Vagina (tissue), 2 donors: ENCODE measurements at regions not wholly inside any gene's neighbourhood (a gene's known extent, or its start where the extent isn't known, plus 50 kb on each side); places are given as distances from the start of the nearest gene placed in this dataset.
"Not testable (repeated sequence)": the region's sequence is repeated elsewhere in the genome, so short reads cannot be mapped to it uniquely, and the experiment has no call there.

Source experiments
- DNase-seq, 2 donors: peaks; one replicate each; pipeline ENCODE4 v3.0.0-alpha.2; 2017; ENCODE audit errors: extremely low spot score in 2 of 2
- H3K27ac ChIP-seq: fragments of 200-600 bp; sonication (generic); one replicate; pipeline ENCODE4 v1.5.1; 2019
- H3K27me3 ChIP-seq: fragments of 200-600 bp; sonication (generic); one replicate; pipeline ENCODE4 v1.5.1; 2019
- H3K36me3 ChIP-seq, 2 donors: fragments of 200-600 bp; sonication (generic); one replicate each; pipeline ENCODE4 v1.5.1; 2017 to 2019
- H3K4me1 ChIP-seq: fragments of 200-600 bp; sonication (generic); one replicate; pipeline ENCODE4 v1.5.1; 2019
- H3K4me3 ChIP-seq, 2 donors: fragments of 200-600 bp; sonication (generic); 1 replicate in 1 of 2; 2 replicates in 1 of 2; pipeline ENCODE4 v1.5.1; 2016 to 2019
- H3K9me3 ChIP-seq: fragments of 200-600 bp; sonication (generic); one replicate; pipeline ENCODE4 v1.5.1; 2019
- CTCF ChIP-seq, 3 experiments: fragments of 450-650 bp in 2 of 3; fragments of 200-600 bp in 1 of 3; sonication (generic) in 1 of 3; IDR thresholded peaks; one replicate each; pipeline ENCODE4 v1.5.1; 2017 to 2019; ENCODE audit warnings: antibody characterized with exemption in 3 of 3, mild to moderate bottlenecking in 2 of 3, moderate library complexity in 2 of 3
- POLR2A ChIP-seq, 2 donors: fragments of 450-650 bp; IDR thresholded peaks; one replicate each; pipeline ENCODE4 v1.6.1; 2017; ENCODE audit warnings: antibody characterized with exemption in 2 of 2, mild to moderate bottlenecking in 2 of 2, moderate library complexity in 2 of 2
- POLR2AphosphoS5 ChIP-seq, 2 donors: sonication (generic); formaldehyde crosslinking; IDR thresholded peaks; one replicate each; pipeline ENCODE4 v1.9.0; 2017; ENCODE audit warnings: antibody characterized with exemption in 2 of 2, mild to moderate bottlenecking in 2 of 2, low read depth in 1 of 2; ENCODE audit not compliant: insufficient read depth in 1 of 2
- intact Hi-C: fragments of 100-400 bp; cut with DNase I; formaldehyde crosslinking; loops from one replicate; pipeline ENCODE4 v1.15.1; 2023

- Histone ChIP-seq H3K9me3 (peaks cover 10% of the 10 kb centered on the region), H3K4me1 (no peaks in the 10 kb centered on the region), H3K27ac (no peak overlapping the region), H3K36me3 (no peaks in the 10 kb centered on the region), H3K4me3 (no peak overlapping the region), H3K27me3 (no peaks in the 10 kb centered on the region)
- no peak for DNase-seq
- TF ChIP-seq CTCF (IDR thresholded peaks at IDR 0.05) = no peak
- TF ChIP-seq POLR2AphosphoS5 (IDR thresholded peaks at IDR 0.05; ENCODE audit: insufficient read depth in 1 of 2, low read depth in 1 of 2) = no peak
- no peak for TF ChIP-seq POLR2A (IDR thresholded peaks at IDR 0.05)
- intact Hi-C loops = no loop called here
Measured at GRCh38 chr17:26773189-26774188, 520.4 kb upstream of the WSB1 start.

- Histone ChIP-seq H3K4me3 (no peak overlapping the region), H3K4me1 (no peaks in the 10 kb centered on the region), H3K27ac (no peak overlapping the region), H3K27me3 (no peaks in the 10 kb centered on the region), H3K9me3 (peaks cover 10% of the 10 kb centered on the region), H3K36me3 (no peaks in the 10 kb centered on the region)
- intact Hi-C loops = no loop called here
- DNase-seq = no peak
- TF ChIP-seq CTCF (IDR thresholded peaks at IDR 0.05) = no peak
- no peak for TF ChIP-seq POLR2A (IDR thresholded peaks at IDR 0.05)
- no peak for TF ChIP-seq POLR2AphosphoS5 (IDR thresholded peaks at IDR 0.05; ENCODE audit: insufficient read depth in 1 of 2, low read depth in 1 of 2)
Measured at GRCh38 chr17:26774291-26775218, 519.4 kb upstream of the WSB1 start.

DNA sequence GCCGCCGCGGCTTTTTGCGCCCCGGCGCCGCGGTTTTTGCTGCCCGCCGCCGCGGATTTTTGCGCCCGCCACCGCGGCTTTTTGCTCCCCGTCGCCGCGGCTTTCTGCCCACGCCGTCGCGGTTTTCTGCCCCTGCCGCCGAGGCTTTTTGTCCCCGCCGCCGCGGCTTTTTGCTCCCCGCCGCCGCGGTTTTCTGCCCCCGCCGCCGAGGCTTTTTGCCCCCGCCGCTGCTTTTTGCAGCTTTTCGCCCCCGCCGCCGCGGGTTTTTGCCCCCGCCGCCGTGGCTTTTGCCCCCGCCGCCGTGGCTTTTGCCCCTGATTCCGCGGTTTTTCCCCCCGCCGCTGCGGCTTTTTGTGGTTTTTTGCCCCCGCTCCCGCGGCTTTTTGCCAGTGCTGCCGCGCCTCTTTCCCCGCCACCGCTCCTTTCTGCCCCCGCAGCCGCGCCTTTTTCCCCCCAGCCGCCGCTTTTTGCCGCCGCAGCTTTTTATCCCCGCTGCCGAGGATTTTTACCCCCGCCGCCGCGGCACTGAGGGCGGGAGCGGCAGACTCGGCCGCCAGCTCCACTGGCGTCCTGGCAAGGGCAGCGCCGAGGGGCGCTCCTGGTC is 518.6 kb upstream of the WSB1 start:
- Histone ChIP-seq H3K4me1 (no peaks in the 10 kb centered on the region), H3K36me3 (no peaks in the 10 kb centered on the region), H3K9me3 (peaks cover 10% of the 10 kb centered on the region), H3K27me3 (no peaks in the 10 kb centered on the region), H3K27ac (no peak overlapping the region), H3K4me3 (no peak overlapping the region)
- intact Hi-C loops = no loop called here
- DNase-seq = no peak
- TF ChIP-seq POLR2A (IDR thresholded peaks at IDR 0.05) = no peak

DNA sequence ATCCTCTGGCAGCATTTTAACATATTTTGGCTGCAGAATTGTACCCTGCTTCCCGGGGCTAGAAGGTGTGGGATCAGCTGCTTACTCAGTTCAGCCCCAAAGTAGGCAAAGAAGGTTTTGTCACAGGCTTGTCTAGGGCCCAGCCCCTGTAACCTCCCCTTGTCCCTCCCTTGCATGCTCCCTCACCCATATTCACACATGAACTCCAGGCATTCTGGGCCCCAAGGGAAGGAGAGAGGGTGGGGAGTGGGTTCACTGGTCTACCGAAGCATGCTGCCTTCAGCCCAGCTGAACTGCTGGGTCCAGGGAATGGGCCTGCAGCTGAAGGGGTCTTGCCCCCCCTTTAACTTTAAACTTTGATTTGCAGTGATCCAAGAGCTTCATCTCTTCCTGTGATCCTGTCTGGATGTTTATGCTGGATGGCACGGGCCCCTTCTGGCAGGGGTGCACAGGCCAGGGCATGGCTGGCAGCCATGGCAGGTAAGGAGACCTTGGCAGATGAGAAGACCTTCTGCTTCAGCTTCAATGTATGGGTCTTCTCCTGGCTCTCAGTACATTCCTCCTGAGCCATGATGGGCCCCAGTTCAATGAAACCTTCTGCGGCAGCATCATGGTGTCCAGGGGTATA is 513.6 kb upstream of the WSB1 start:
- H3K4me3 ChIP-seq, DNase-seq, H3K36me3 ChIP-seq, intact Hi-C loops, H3K27me3 ChIP-seq, H3K9me3 ChIP-seq, H3K4me1 ChIP-seq, H3K27ac ChIP-seq: not testable (repeated sequence)

GRCh38 chr17:26782153-26782552 is 511.8 kb upstream of the WSB1 start:
- intact Hi-C loops = no loop called here

More at GRCh38 chr17:26782153-26782552, 511.8 kb upstream of the WSB1 start:
- Histone ChIP-seq H3K36me3 (no peaks in the 10 kb centered on the region), H3K4me1 (no peaks in the 10 kb centered on the region), H3K9me3 (peaks cover 6% of the 10 kb centered on the region), H3K4me3 (no peak overlapping the region), H3K27me3 (no peaks in the 10 kb centered on the region), H3K27ac (no peak overlapping the region)
- DNase-seq = peak in 1 of 2 donors; percentile 91
- TF ChIP-seq POLR2AphosphoS5 (IDR thresholded peaks at IDR 0.05; ENCODE audit: insufficient read depth in 1 of 2, low read depth in 1 of 2) = no peak
- TF ChIP-seq POLR2A (IDR thresholded peaks at IDR 0.05) = no peak
- no peak for TF ChIP-seq CTCF (IDR thresholded peaks at IDR 0.05)
